ENCODE measurements at regions not wholly inside any gene's neighbourhood (a gene's known extent, or its start where the extent isn't known, plus 50 kb on each side); places are given as distances from the start of the nearest gene placed in this dataset.

DNA sequence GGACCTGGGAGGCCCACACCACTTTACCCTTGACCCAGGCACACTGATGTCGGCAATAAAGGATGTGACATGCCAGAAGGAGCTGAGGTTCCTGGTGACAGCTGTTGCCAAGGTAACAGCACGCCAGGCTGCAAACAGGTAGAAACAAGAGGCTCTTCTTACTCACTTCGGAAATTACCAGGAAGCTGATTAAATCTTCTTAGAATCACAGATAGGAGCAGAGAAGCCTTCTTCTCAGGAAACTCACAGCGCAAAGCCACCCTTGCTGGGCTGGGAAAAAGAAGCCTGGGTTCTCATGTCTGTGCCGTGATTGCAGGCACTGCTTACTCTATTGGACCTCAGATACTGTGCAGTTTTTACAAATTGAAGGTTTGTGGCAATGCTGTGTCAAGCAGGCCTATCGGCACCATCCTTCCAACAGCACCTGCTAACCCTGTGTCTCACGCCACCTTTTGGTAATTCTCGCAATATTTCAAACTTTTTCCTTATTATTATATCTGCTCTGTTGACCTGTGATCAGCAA, 61.0 kb upstream of the TAF1B start:
- Histone ChIP-seq H3K9me3 (no peaks in the 10 kb centered on the region), H3K27me3 (ENCODE audit: low read depth) (no peaks in the 10 kb centered on the region), H3K4me1 (no peaks in the 10 kb centered on the region), H3K4me3 (no peak overlapping the region), H3K36me3 (replicated peaks) (no peaks in the 10 kb centered on the region)
- DNase-seq (ENCODE audit: low spot score in 2 of 2), result no peak
- in situ Hi-C loops (cut with MboI; ENCODE audit: low sequenced_read_pairs), result no loop called here

DNA sequence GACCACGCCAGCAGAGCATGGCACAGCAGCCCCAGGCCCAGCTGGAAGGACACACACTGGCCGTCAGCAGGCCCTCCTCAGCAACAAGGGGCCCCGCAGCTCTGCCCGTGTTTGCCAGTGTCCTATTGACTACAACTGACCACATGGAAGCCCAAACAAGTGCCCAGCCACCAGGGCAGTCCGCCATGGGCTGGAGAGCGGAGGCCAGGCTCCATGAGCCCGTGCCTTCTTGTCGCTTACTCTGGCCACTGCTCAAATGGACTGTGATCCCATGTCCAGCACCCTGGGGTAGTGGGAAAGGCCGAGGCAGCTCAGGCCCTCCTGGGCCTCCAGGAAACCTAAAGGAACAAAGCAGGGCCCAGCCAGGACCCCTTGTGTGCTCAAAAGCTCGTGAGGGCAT, 53.9 kb upstream of the TAF1B start:
- Histone ChIP-seq H3K4me1 (no peaks in the 10 kb centered on the region), H3K36me3 (replicated peaks) (no peaks in the 10 kb centered on the region), H3K27me3 (ENCODE audit: low read depth) (no peaks in the 10 kb centered on the region), H3K9me3 (peaks cover 2% of the 10 kb centered on the region; the same call in 1 of the 2 replicates), H3K4me3 (no peak overlapping the region)
- no peak for DNase-seq (ENCODE audit: low spot score in 2 of 2)
- in situ Hi-C loops (cut with MboI; ENCODE audit: low sequenced_read_pairs), result no loop called here

DNA sequence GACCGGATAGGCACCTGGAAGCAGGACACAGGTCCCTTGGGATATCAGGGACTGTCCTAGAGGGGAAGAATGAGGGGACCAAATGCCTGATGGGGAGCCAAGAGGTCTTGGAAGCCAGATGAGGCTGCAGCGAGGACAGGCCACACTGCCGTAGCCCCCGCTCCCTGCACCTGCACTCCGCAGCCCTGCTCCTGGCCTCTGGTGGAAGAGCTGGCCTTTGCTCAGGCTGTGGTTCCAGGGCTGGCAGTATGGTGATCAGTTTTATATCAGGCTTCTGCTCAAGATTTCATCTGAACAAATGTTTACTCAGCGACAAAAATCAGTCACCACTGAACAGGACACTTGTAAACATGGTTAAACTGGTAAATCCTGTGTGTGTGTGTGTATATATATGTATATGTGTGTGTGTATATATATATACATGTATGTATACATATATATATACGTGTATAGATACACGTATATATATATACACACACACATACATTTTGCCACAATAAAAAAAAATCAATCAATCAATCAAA, 52.5 kb upstream of the TAF1B start:
- no peaks in the 10 kb centered on the region for H3K36me3 ChIP-seq (replicated peaks)
- H3K27me3 ChIP-seq (ENCODE audit: low read depth), result no peaks in the 10 kb centered on the region
- peaks cover 2% of the 10 kb centered on the region; the same call in 1 of the 2 replicates for H3K9me3 ChIP-seq
- in situ Hi-C loops (cut with MboI; ENCODE audit: low sequenced_read_pairs), result no loop called here
- H3K4me1 ChIP-seq, result no peaks in the 10 kb centered on the region
- H3K4me3 ChIP-seq, result no peak overlapping the region
- no peak for DNase-seq (ENCODE audit: low spot score in 2 of 2)

DNA sequence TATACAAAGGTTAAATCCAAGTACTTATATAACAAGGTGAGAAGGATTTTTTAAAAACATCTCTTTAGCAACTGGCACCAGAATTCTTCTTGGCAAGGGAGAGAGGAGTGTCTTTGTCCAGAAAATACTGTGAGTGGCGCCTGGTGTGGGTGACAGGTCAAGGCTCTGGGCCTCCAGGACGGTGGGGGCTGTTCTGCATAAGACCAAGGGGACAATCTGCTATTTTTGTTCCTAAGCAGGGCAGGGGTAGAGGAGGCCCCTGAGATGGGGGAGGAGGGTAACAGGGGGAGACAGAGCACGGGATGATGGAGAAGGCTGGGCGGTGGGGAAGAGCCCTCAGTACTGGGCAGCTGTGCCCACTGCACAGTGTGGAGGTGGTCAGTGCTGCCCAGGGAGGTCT, 51.6 kb upstream of the TAF1B start:
- peaks cover 2% of the 10 kb centered on the region; the same call in 1 of the 2 replicates for H3K9me3 ChIP-seq
- no peaks in the 10 kb centered on the region for H3K4me1 ChIP-seq
- in situ Hi-C loops (cut with MboI; ENCODE audit: low sequenced_read_pairs), result no loop called here
- H3K27me3 ChIP-seq (ENCODE audit: low read depth), result no peaks in the 10 kb centered on the region
- H3K4me3 ChIP-seq, result no peak overlapping the region
- no peaks in the 10 kb centered on the region for H3K36me3 ChIP-seq (replicated peaks)
- DNase-seq (ENCODE audit: low spot score in 2 of 2), result no peak

DNA sequence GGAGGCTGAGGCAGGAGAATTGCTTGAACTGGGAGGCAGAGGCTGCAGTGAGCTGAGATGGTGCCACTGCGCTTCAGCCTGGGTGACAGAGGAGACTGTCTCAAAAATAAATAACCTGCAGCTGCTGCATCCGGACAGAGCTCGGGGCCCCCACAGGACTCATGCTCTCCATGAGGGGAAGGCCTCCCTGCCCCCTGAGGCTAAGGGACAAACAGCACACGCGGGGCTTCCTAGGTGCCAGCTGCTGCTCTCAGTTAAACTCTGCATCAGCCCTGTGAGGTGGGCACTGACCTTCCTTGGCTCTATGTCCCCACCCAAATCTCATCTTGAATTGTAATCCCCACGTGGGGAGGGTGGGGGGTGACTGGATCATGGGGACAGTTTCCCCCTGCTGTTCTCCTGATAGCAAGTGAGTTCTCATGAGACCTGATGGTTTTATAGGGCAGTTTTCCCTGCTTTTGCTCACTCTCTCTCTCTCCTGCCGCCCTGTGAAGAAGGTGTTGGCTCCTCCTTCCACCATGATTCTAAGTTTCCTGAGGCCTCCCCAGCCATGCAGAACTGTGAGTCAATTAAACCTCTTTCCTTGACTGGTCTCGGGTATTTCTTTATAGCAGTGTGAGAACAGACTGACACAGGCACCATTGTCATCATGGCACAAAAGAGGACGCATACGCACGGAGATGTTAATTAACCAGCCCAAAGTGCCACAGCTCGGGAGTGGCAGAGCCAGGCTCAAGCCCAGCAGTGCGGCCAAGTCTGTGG, 49.9 kb upstream of the TAF1B start:
- no peak for DNase-seq (ENCODE audit: low spot score in 2 of 2)
- Histone ChIP-seq H3K4me3 (no peak overlapping the region), H3K9me3 (no peaks in the 10 kb centered on the region), H3K4me1 (no peaks in the 10 kb centered on the region), H3K27me3 (ENCODE audit: low read depth) (no peaks in the 10 kb centered on the region), H3K36me3 (replicated peaks) (no peaks in the 10 kb centered on the region)
- in situ Hi-C loops (cut with MboI; ENCODE audit: low sequenced_read_pairs), result no loop called here

Measured in HAP-1 (cell line).